ENCODE measurements at regions not wholly inside any gene's neighbourhood (a gene's known extent, or its start where the extent isn't known, plus 50 kb on each side); places are given as distances from the start of the nearest gene placed in this dataset.

DNA sequence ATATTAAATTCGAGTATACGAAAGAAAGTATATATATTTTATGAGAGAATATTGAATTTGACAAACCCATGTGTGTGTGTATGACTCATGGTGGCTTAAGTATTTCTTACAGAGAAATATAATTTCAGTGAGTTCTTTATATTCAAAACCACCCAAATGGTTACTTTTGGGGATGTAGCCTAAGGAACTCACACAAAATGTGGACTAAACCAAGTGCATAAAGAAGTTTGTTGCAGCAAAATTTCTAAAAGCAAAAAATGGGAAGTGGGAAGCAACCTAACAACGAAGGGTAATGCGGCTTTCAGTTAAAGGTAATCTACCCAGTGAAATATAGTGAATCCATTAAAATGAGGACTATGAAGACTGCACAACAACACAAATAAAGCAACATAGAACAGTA lies 277.1 kb downstream of the EDEM1 start:
- TF ChIP-seq, protein P1, sequence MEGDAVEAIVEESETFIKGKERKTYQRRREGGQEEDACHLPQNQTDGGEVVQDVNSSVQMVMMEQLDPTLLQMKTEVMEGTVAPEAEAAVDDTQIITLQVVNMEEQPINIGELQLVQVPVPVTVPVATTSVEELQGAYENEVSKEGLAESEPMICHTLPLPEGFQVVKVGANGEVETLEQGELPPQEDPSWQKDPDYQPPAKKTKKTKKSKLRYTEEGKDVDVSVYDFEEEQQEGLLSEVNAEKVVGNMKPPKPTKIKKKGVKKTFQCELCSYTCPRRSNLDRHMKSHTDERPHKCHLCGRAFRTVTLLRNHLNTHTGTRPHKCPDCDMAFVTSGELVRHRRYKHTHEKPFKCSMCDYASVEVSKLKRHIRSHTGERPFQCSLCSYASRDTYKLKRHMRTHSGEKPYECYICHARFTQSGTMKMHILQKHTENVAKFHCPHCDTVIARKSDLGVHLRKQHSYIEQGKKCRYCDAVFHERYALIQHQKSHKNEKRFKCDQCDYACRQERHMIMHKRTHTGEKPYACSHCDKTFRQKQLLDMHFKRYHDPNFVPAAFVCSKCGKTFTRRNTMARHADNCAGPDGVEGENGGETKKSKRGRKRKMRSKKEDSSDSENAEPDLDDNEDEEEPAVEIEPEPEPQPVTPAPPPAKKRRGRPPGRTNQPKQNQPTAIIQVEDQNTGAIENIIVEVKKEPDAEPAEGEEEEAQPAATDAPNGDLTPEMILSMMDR (IDR thresholded peaks at IDR 0.05) = no peak
- TF ChIP-seq POLR2A (IDR thresholded peaks at IDR 0.05) = no peak
